GM10266 (cell line): ENCODE measurements at regions not wholly inside any gene's neighbourhood (a gene's known extent, or its start where the extent isn't known, plus 50 kb on each side); places are given as distances from the start of the nearest gene placed in this dataset.

Experiments
- DNase-seq: peaks from one replicate; pipeline ENCODE4 v3.0.0; 2012; ENCODE audit errors: extremely low spot score
- CTCF ChIP-seq: IDR thresholded peaks from 2 replicates; pipeline ENCODE4 v1.5.1; 2012; ENCODE audit warnings: mild to moderate bottlenecking, low read depth; ENCODE audit not compliant: control insufficient read depth, insufficient read depth; ENCODE audit errors: missing control alignments

GRCh38 chr2:7672027-7672684 is 754.9 kb downstream of the RNF144A start:
- DNase-seq, result peak; percentile 25
- TF ChIP-seq CTCF, result peak; percentile 68

- DNase-seq, result no peak
- TF ChIP-seq CTCF, result no peak
Observed at GRCh38 chr2:7672685-7673071, 755.5 kb downstream of the RNF144A start.

GRCh38 chr2:7673101-7673500 is 755.9 kb downstream of the RNF144A start:
- TF ChIP-seq CTCF, result no peak
- DNase-seq, result no peak

- no peak for DNase-seq
- TF ChIP-seq CTCF, result no peak
Observed at GRCh38 chr2:7673853-7674252, 756.6 kb downstream of the RNF144A start.

- TF ChIP-seq CTCF, result no peak
Observed at GRCh38 chr2:7674606-7675005, 757.4 kb downstream of the RNF144A start.

GRCh38 chr2:7676714-7677113 is 759.5 kb downstream of the RNF144A start:
- TF ChIP-seq CTCF, result no peak
- DNase-seq, result no peak

More at GRCh38 chr2:7674606-7675005, 757.4 kb downstream of the RNF144A start:
- DNase-seq, result no peak

- DNase-seq, result no peak
- TF ChIP-seq CTCF, result no peak
Observed at GRCh38 chr2:7681881-7682461, 764.8 kb downstream of the RNF144A start.
